ENCODE measurements at regions not wholly inside any gene's neighbourhood (a gene's known extent, or its start where the extent isn't known, plus 50 kb on each side); places are given as distances from the start of the nearest gene placed in this dataset.
"Not testable (repeated sequence)": the region's sequence is repeated elsewhere in the genome, so short reads cannot be mapped to it uniquely, and the experiment has no call there.

DNA sequence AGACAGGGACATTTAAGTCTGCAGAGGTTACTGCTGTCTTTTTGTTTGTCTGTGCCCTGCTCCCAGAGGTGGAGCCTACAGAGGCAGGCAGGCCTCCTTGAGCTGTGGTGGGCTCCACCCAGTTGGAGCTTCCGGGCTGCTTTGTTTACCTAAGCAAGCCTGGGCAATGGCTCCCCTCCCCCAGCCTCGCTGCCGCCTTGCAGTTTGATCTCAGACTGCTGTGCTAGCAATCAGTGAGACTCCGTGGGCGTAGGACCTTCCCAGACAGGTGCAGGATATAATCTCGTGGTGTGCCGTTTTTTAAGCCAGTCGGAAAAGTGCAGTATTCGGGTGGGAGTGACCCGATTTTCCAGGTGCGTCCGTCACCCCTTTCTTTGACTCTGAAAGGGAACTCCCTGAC lies 248.9 kb upstream of the WSB1 start:
- not testable (repeated sequence) for TF ChIP-seq POLR2A (IDR thresholded peaks at IDR 0.05)
- TF ChIP-seq, protein P1, sequence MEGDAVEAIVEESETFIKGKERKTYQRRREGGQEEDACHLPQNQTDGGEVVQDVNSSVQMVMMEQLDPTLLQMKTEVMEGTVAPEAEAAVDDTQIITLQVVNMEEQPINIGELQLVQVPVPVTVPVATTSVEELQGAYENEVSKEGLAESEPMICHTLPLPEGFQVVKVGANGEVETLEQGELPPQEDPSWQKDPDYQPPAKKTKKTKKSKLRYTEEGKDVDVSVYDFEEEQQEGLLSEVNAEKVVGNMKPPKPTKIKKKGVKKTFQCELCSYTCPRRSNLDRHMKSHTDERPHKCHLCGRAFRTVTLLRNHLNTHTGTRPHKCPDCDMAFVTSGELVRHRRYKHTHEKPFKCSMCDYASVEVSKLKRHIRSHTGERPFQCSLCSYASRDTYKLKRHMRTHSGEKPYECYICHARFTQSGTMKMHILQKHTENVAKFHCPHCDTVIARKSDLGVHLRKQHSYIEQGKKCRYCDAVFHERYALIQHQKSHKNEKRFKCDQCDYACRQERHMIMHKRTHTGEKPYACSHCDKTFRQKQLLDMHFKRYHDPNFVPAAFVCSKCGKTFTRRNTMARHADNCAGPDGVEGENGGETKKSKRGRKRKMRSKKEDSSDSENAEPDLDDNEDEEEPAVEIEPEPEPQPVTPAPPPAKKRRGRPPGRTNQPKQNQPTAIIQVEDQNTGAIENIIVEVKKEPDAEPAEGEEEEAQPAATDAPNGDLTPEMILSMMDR (IDR thresholded peaks at IDR 0.05): not testable (repeated sequence)

All from right lobe of liver (tissue), 4 donors.